H9 (cell line): ENCODE measurements at regions not wholly inside any gene's neighbourhood (a gene's known extent, or its start where the extent isn't known, plus 50 kb on each side); places are given as distances from the start of the nearest gene placed in this dataset.

Experiments used
- DNase-seq: peaks from one replicate; pipeline ENCODE4 v3.0.0-alpha.2; 2017
- H2AFZ ChIP-seq: one replicate; pipeline ENCODE4 v1.6.1; 2013; ENCODE audit warnings: mild to moderate bottlenecking, low read length, control low read depth, moderate library complexity
- H2AK5ac ChIP-seq: 2 replicates; pipeline ENCODE4 v1.6.1; 2013; ENCODE audit warnings: low read length, control low read depth, mixed read lengths; ENCODE audit not compliant: insufficient read length
- H2BK120ac ChIP-seq: one replicate; pipeline ENCODE4 v1.6.1; 2013; ENCODE audit warnings: low read depth, mild to moderate bottlenecking, low read length, control low read depth, inconsistent platforms; ENCODE audit not compliant: poor library complexity, severe bottlenecking
- H2BK12ac ChIP-seq: 2 replicates; pipeline ENCODE4 v1.6.1; 2013; ENCODE audit warnings: low read length, control low read depth, mixed read lengths, low read depth; ENCODE audit not compliant: insufficient read length
- H2BK15ac ChIP-seq: 2 replicates; pipeline ENCODE4 v1.6.1; 2013; ENCODE audit warnings: low read depth, low read length, control low read depth
- H2BK20ac ChIP-seq: one replicate; pipeline ENCODE4 v1.6.1; 2013; ENCODE audit warnings: low read depth, mild to moderate bottlenecking, low read length, control low read depth, inconsistent platforms; ENCODE audit not compliant: poor library complexity, severe bottlenecking
- H2BK5ac ChIP-seq: 2 replicates; pipeline ENCODE4 v1.6.1; 2013; ENCODE audit warnings: low read length, control low read depth, mixed read lengths; ENCODE audit not compliant: insufficient read length
- H3K14ac ChIP-seq: 2 replicates; pipeline ENCODE4 v1.6.1; 2013; ENCODE audit warnings: low read length, control low read depth; ENCODE audit not compliant: insufficient read depth
- H3K18ac ChIP-seq: 2 replicates; pipeline ENCODE4 v1.6.1; 2013; ENCODE audit warnings: low read depth, mild to moderate bottlenecking, mixed read lengths, low read length, control low read depth; ENCODE audit not compliant: insufficient read length
- H3K23ac ChIP-seq: 2 replicates; pipeline ENCODE4 v1.6.1; 2013; ENCODE audit warnings: low read length, control low read depth, mixed read lengths, low read depth; ENCODE audit not compliant: insufficient read length
- H3K23me2 ChIP-seq: 2 replicates; pipeline ENCODE4 v1.6.1; 2013; ENCODE audit warnings: low read depth, mild to moderate bottlenecking, mixed read lengths, low read length, control low read depth; ENCODE audit not compliant: insufficient read length, poor library complexity, severe bottlenecking
- H3K27ac ChIP-seq: 2 replicates; pipeline ENCODE4 v1.5.1; 2013; ENCODE audit warnings: low read length, control low read depth, mixed read lengths, low read depth; ENCODE audit not compliant: insufficient read length
- H3K27me3 ChIP-seq: 2 replicates; pipeline ENCODE4 v1.6.1; 2013; ENCODE audit warnings: low read length, control low read depth, inconsistent platforms; ENCODE audit not compliant: insufficient read depth
- H3K4ac ChIP-seq: 2 replicates; pipeline ENCODE4 v1.6.1; 2013; ENCODE audit warnings: low read depth, mild to moderate bottlenecking, control low read depth, inconsistent platforms, low read length, moderate library complexity
- H3K4me1 ChIP-seq: 2 replicates; pipeline ENCODE4 v1.6.1; 2013; ENCODE audit warnings: low read length, control low read depth, inconsistent platforms; ENCODE audit not compliant: insufficient read depth
- H3K4me2 ChIP-seq: 2 replicates; pipeline ENCODE4 v1.6.1; 2013; ENCODE audit warnings: low read length, control low read depth, mixed read lengths; ENCODE audit not compliant: insufficient read length, insufficient read depth
- H3K56ac ChIP-seq: 2 replicates; pipeline ENCODE4 v1.6.1; 2013; ENCODE audit warnings: low read depth, mild to moderate bottlenecking, mixed read lengths, low read length, control low read depth; ENCODE audit not compliant: insufficient read length
- H3K79me1 ChIP-seq: 2 replicates; pipeline ENCODE4 v1.6.1; 2013; ENCODE audit warnings: low read depth, mild to moderate bottlenecking, moderate library complexity, low read length, control low read depth, inconsistent platforms; ENCODE audit not compliant: insufficient read depth, poor library complexity, severe bottlenecking
- H3K79me2 ChIP-seq: 2 replicates; pipeline ENCODE4 v1.6.1; 2013; ENCODE audit warnings: low read length, control low read depth, inconsistent platforms; ENCODE audit not compliant: insufficient read depth
- H3K9ac ChIP-seq: 2 replicates; pipeline ENCODE4 v1.6.1; 2013; ENCODE audit warnings: low read length, control low read depth, mixed read lengths; ENCODE audit not compliant: insufficient read length; ENCODE audit errors: extremely low read depth
- H3K9me3 ChIP-seq: one replicate; pipeline ENCODE4 v1.6.1; 2013; ENCODE audit warnings: low read depth, low read length, inconsistent platforms; ENCODE audit not compliant: control insufficient read depth
- H3T11ph ChIP-seq: one replicate; pipeline ENCODE4 v1.6.1; 2013; ENCODE audit warnings: mild to moderate bottlenecking, low read length, control low read depth, inconsistent platforms
- H4K20me1 ChIP-seq: one replicate; pipeline ENCODE4 v1.6.1; 2013; ENCODE audit not compliant: control insufficient read depth, insufficient read length, insufficient read depth
- H4K5ac ChIP-seq: 2 replicates; pipeline ENCODE4 v1.6.1; 2013; ENCODE audit warnings: low read depth, mild to moderate bottlenecking, mixed read lengths, low read length, control low read depth; ENCODE audit not compliant: insufficient read length
- H4K8ac ChIP-seq: replicated peaks from 2 replicates; pipeline ENCODE4 v1.6.1; 2013; ENCODE audit warnings: low read length, control low read depth, mixed read lengths, low read depth; ENCODE audit not compliant: insufficient read length
- H4K91ac ChIP-seq: 2 replicates; pipeline ENCODE4 v1.6.1; 2013; ENCODE audit warnings: low read depth, mild to moderate bottlenecking, moderate library complexity, mixed read lengths, low read length, control low read depth; ENCODE audit not compliant: insufficient read length
- H3K27ac Mint-ChIP-seq, 3 experiments: 2 replicates in 2 of 3; 3 replicates in 1 of 3; pipeline ENCODE4 v1.8.0; 2020 to 2021; ENCODE audit warnings: mixed read lengths in 3 of 3, mild to moderate bottlenecking in 1 of 3, moderate library complexity in 1 of 3
- H3K27me3 Mint-ChIP-seq: 2 replicates; pipeline ENCODE4 v1.8.0; 2021; ENCODE audit warnings: low read depth, mild to moderate bottlenecking, moderate library complexity, mixed read lengths
- H3K36me3 Mint-ChIP-seq, 3 experiments: 2 replicates in 2 of 3; 3 replicates in 1 of 3; pipeline ENCODE4 v1.8.0; 2020 to 2021; ENCODE audit warnings: low read depth in 3 of 3, mixed read lengths in 3 of 3; ENCODE audit not compliant: insufficient read depth in 1 of 3
- H3K4me1 Mint-ChIP-seq, 2 experiments: 2 replicates each; pipeline ENCODE4 v1.8.0; 2020; ENCODE audit warnings: mixed read lengths in 2 of 2
- H3K4me3 Mint-ChIP-seq, 2 experiments: 2 replicates in 1 of 2; 3 replicates in 1 of 2; pipeline ENCODE4 v1.8.0; 2020 to 2021; ENCODE audit warnings: mild to moderate bottlenecking in 2 of 2, mixed read lengths in 2 of 2, moderate library complexity in 1 of 2
- H3K9me3 Mint-ChIP-seq, 2 experiments: 2 replicates in 1 of 2; 3 replicates in 1 of 2; pipeline ENCODE4 v1.8.0; 2020; ENCODE audit warnings: mild to moderate bottlenecking in 2 of 2, mixed read lengths in 2 of 2, moderate library complexity in 1 of 2
- CTCF ChIP-seq: fragments of 200-600 bp; sonication (generic); conservative IDR thresholded peaks from 3 replicates; pipeline ENCODE4 v1.8.0; 2021; ENCODE audit warnings: antibody characterized with exemption, mild to moderate bottlenecking
- WGBS: extraction: QIAGEN DNeasy Blood & Tissue Kit; methylation state at CpG from one replicate; pipeline ENCODE4 v1.1.7; 2013; ENCODE audit warnings: missing lambda C conversion rate, low lambda C conversion rate, mixed read lengths; ENCODE audit not compliant: insufficient read length; ENCODE audit errors: extremely low coverage; 5-methylcytosine and 5-hydroxymethylcytosine counted together

GRCh38 chr2:166802475-166802874 lies 85.8 kb upstream of the XIRP2 start:
- Histone ChIP-seq H3K4ac (no peak overlapping the region), H3K27ac (no peak overlapping the region), H2BK15ac (no peak overlapping the region), H2BK20ac (no peak overlapping the region), H3T11ph (no peak overlapping the region), H3K79me2 (no peaks in the 10 kb centered on the region), H3K56ac (no peak overlapping the region), H4K20me1 (no peaks in the 10 kb centered on the region), H4K8ac (no peak overlapping the region), H3K79me1 (no peaks in the 10 kb centered on the region), H2AFZ (no peak overlapping the region), H3K14ac (no peak overlapping the region), H3K9me3 (no peaks in the 10 kb centered on the region), H3K18ac (no peak overlapping the region), H2BK12ac (no peak overlapping the region), H3K23ac (no peak overlapping the region), H3K27me3 (no peaks in the 10 kb centered on the region), H2AK5ac (no peak overlapping the region), H3K4me1 (no peaks in the 10 kb centered on the region), H2BK120ac (no peak overlapping the region), H3K9ac (no peak overlapping the region), H4K91ac (no peak overlapping the region), H2BK5ac (no peak overlapping the region), H3K4me2 (no peak overlapping the region), H4K5ac (no peak overlapping the region), H3K23me2 (no peaks in the 10 kb centered on the region)
- no peak for TF ChIP-seq CTCF
- Mint-ChIP-seq H3K27ac (no peak overlapping the region), H3K36me3 (no peaks in the 10 kb centered on the region), H3K9me3 (peaks cover 2 to 4% of the 10 kb centered on the region in 2 experiments; a peak in 2 of 5 replicates), H3K4me1 (peaks cover 0 to 4% of the 10 kb centered on the region in 2 experiments; a peak in 1 of 4 replicates), H3K4me3 (no peak overlapping the region), H3K27me3 (no peaks in the 10 kb centered on the region)
- DNase-seq, result no peak
- WGBS, result no CpG with 5 or more reads among the region's 3 CpGs
